Liver (tissue), 7 donors: ENCODE measurements at regions not wholly inside any gene's neighbourhood (a gene's known extent, or its start where the extent isn't known, plus 50 kb on each side); places are given as distances from the start of the nearest gene placed in this dataset.

Source experiments
- DNase-seq: peaks from one replicate; pipeline ENCODE4 v3.0.0-alpha.2; 2017; ENCODE audit warnings: low spot score
- H3K27ac ChIP-seq, 2 donors: one replicate each; pipeline ENCODE4 v1.7.0; 2013; ENCODE audit warnings: inconsistent platforms in 2 of 2, low read length in 2 of 2, control low read depth in 1 of 2, low read depth in 1 of 2, mild to moderate bottlenecking in 1 of 2
- H3K27me3 ChIP-seq, 4 donors: one replicate each; pipeline versions ENCODE4 v1.6.1 to v1.7.0; 2013; ENCODE audit warnings: low read length in 3 of 4, inconsistent platforms in 1 of 4, mild to moderate bottlenecking in 1 of 4, moderate library complexity in 1 of 4; ENCODE audit not compliant: control insufficient read depth in 4 of 4, insufficient read depth in 4 of 4
- H3K36me3 ChIP-seq, 4 donors: one replicate each; pipeline versions ENCODE4 v1.6.1 to v1.7.0; 2013; ENCODE audit warnings: low read length in 3 of 4, mild to moderate bottlenecking in 3 of 4, low read depth in 1 of 4, moderate library complexity in 1 of 4; ENCODE audit not compliant: control insufficient read depth in 4 of 4, insufficient read depth in 3 of 4
- H3K4me1 ChIP-seq, 4 donors: one replicate each; pipeline versions ENCODE4 v1.6.1 to v1.7.0; 2013; ENCODE audit warnings: low read length in 3 of 4, mild to moderate bottlenecking in 3 of 4, moderate library complexity in 1 of 4; ENCODE audit not compliant: control insufficient read depth in 4 of 4, insufficient read depth in 4 of 4
- H3K4me3 ChIP-seq, 3 donors: one replicate each; pipeline versions ENCODE4 v1.6.1 to v1.7.0; 2013; ENCODE audit warnings: low read length in 3 of 3, control low read depth in 1 of 3, low read depth in 1 of 3, mild to moderate bottlenecking in 1 of 3
- H3K9ac ChIP-seq, 2 donors: one replicate each; pipeline ENCODE4 v1.7.0; 2013; ENCODE audit warnings: low read length in 2 of 2, mild to moderate bottlenecking in 2 of 2, moderate library complexity in 2 of 2, control low read depth in 1 of 2, low read depth in 1 of 2
- H3K9me3 ChIP-seq, 4 donors: one replicate each; pipeline versions ENCODE4 v1.6.1 to v1.7.0; 2013; ENCODE audit warnings: low read length in 3 of 4; ENCODE audit not compliant: control insufficient read depth in 4 of 4
- ATF3 ChIP-seq: IDR thresholded peaks from 2 replicates; pipeline ENCODE4 v1.6.1; 2016; ENCODE audit warnings: antibody characterized with exemption
- FOXA1 ChIP-seq: IDR thresholded peaks from 2 replicates; pipeline ENCODE4 v1.6.1; 2016; ENCODE audit warnings: antibody characterized with exemption
- HNF4A ChIP-seq, 2 donors: conservative IDR thresholded peaks; 2 replicates each; pipeline ENCODE4 v1.6.1; 2016; ENCODE audit warnings: antibody characterized with exemption in 2 of 2, mild to moderate bottlenecking in 2 of 2
- JUND ChIP-seq, 2 donors: IDR thresholded peaks; 2 replicates each; pipeline ENCODE4 v1.6.1; 2016; ENCODE audit warnings: antibody characterized with exemption in 2 of 2
- NR2F2 ChIP-seq: IDR thresholded peaks from 2 replicates; pipeline ENCODE4 v1.6.1; 2016; ENCODE audit warnings: antibody characterized with exemption
- RAD21 ChIP-seq, 2 donors: IDR thresholded peaks; 2 replicates each; pipeline ENCODE4 v1.6.1; 2016; ENCODE audit warnings: antibody characterized with exemption in 2 of 2, mild to moderate bottlenecking in 2 of 2
- REST ChIP-seq: IDR thresholded peaks from 2 replicates; pipeline ENCODE4 v1.6.1; 2016; ENCODE audit warnings: antibody characterized with exemption, mild to moderate bottlenecking
- ZBTB33 ChIP-seq: IDR thresholded peaks from 2 replicates; pipeline ENCODE4 v1.6.1; 2016; ENCODE audit warnings: antibody characterized with exemption
- WGBS: extraction: QIAGEN DNeasy Blood & Tissue Kit; methylation state at CpG from one replicate; pipeline ENCODE4 v1.1.7; 2013; 5-methylcytosine and 5-hydroxymethylcytosine counted together
- donor health status: healthy.
- donor health status: healthy.
- donor health status: healthy.
- donor health status: healthy.

- Histone ChIP-seq H3K9ac (no peak overlapping the region), H3K27ac (no peak overlapping the region), H3K9me3 (no peaks in the 10 kb centered on the region), H3K4me3 (no peak overlapping the region), H3K36me3 (no peaks in the 10 kb centered on the region), H3K4me1 (no peaks in the 10 kb centered on the region), H3K27me3 (no peaks in the 10 kb centered on the region)
- 85% methylated on average over 2 of the region's 2 CpGs for WGBS
- DNase-seq = no peak
- TF ChIP-seq RAD21 (IDR thresholded peaks at IDR 0.05) (no peak), ZBTB33 (no peak), REST (no peak), JUND (IDR thresholded peaks at IDR 0.05) (no peak), FOXA1 (no peak), NR2F2 (no peak), HNF4A (conservative IDR thresholded peaks at IDR 0.05) (no peak), ATF3 (no peak)
Observed at GRCh38 chr4:147108409-147108808, 162.7 kb upstream of the TTC29 start.

GRCh38 chr4:147109800-147110199 lies 164.1 kb upstream of the TTC29 start:
- DNase-seq = no peak
- 75% methylated on average over 1 of the region's 1 CpG for WGBS
- no peak overlapping the region for H3K9ac ChIP-seq

More at GRCh38 chr4:147109800-147110199, 164.1 kb upstream of the TTC29 start:
- no peaks in the 10 kb centered on the region for H3K27me3 ChIP-seq
- TF ChIP-seq HNF4A (conservative IDR thresholded peaks at IDR 0.05) = no peak
- no peak for TF ChIP-seq REST
- no peak overlapping the region for H3K27ac ChIP-seq
- no peaks in the 10 kb centered on the region for H3K4me1 ChIP-seq
- no peaks in the 10 kb centered on the region for H3K36me3 ChIP-seq
- no peak overlapping the region for H3K4me3 ChIP-seq
- no peaks in the 10 kb centered on the region for H3K9me3 ChIP-seq
